Cardiac fibroblast (primary cell): ENCODE measurements at regions not wholly inside any gene's neighbourhood (a gene's known extent, or its start where the extent isn't known, plus 50 kb on each side); places are given as distances from the start of the nearest gene placed in this dataset.

Experiments
- DNase-seq, 2 donors: peaks; one replicate each; pipeline versions ENCODE4 v3.0.0 to v3.0.0-alpha.2; 2010; ENCODE audit warnings: low read depth in 2 of 2
- H3K4me3 ChIP-seq, 2 donors: replicated peaks in 1 of 2; 1 replicate in 1 of 2; 2 replicates in 1 of 2; pipeline ENCODE4 v1.5.1; 2011; ENCODE audit warnings: low read depth in 2 of 2, low read length in 2 of 2, mild to moderate bottlenecking in 2 of 2, moderate library complexity in 1 of 2
- CTCF ChIP-seq: IDR thresholded peaks from one replicate; pipeline ENCODE4 v1.5.1; 2011; ENCODE audit warnings: low read depth, mild to moderate bottlenecking, low read length, inconsistent platforms

- no peak overlapping the region for H3K4me3 ChIP-seq
- DNase-seq, result no peak
- no peak for TF ChIP-seq CTCF
These were observed 724.0 kb downstream of the GALC start for GRCh38 chr14:87268997-87269396.

- TF ChIP-seq CTCF, result no peak
- H3K4me3 ChIP-seq, result no peak overlapping the region
- no peak for DNase-seq
These were observed 728.2 kb downstream of the GALC start for GRCh38 chr14:87264796-87265195.

GRCh38 chr14:87264272-87264785 is 728.7 kb downstream of the GALC start:
- H3K4me3 ChIP-seq, result no peak overlapping the region
- no peak for TF ChIP-seq CTCF
- DNase-seq, result no peak

- no peak for DNase-seq
- no peak for TF ChIP-seq CTCF
- no peak overlapping the region for H3K4me3 ChIP-seq
These were observed 731.4 kb downstream of the GALC start for GRCh38 chr14:87261621-87262020.

GRCh38 chr14:87260460-87260859 is 732.5 kb downstream of the GALC start:
- no peak for DNase-seq
- no peak for TF ChIP-seq CTCF
- H3K4me3 ChIP-seq, result no peak overlapping the region

- no peak for DNase-seq
- no peak for TF ChIP-seq CTCF
- H3K4me3 ChIP-seq, result no peak overlapping the region
These were observed 735.6 kb downstream of the GALC start for GRCh38 chr14:87257421-87257820.

GRCh38 chr14:87255058-87255457 is 737.9 kb downstream of the GALC start:
- no peak for DNase-seq
- TF ChIP-seq CTCF, result no peak
- H3K4me3 ChIP-seq, result no peak overlapping the region
